GM12878 (cell line): ENCODE measurements at regions not wholly inside any gene's neighbourhood (a gene's known extent, or its start where the extent isn't known, plus 50 kb on each side); places are given as distances from the start of the nearest gene placed in this dataset.

Experiments used
- ATAC-seq: fragments of 200-7000 bp; cut with Tn5 transposase; 3 replicates; pipeline ENCODE4 v1.9.1; 2020; ENCODE audit warnings: mild to moderate bottlenecking, moderate library complexity
- BruUV-seq: library from RNA; stranded (reverse); fragments of 400-500 nt; replicated peaks from 2 replicates; lab custom pipeline; 2021; lab: Mats Ljungman, UMichigan
- CTCF ChIA-PET: fragments of 300-600 bp; sonication (Branson Sonifier 250); formaldehyde crosslinking; extraction: SDS; loops from one replicate; lab custom pipeline; 2021; ENCODE audit warnings: inconsistent platforms; lab: Yijun Ruan, JAX
- POLR2A ChIA-PET: fragments of 350-600 bp; formaldehyde crosslinking; extraction: SDS; loops from one replicate; lab custom pipeline; 2021; ENCODE audit warnings: inconsistent platforms; lab: Charles Lee
- RAD21 ChIA-PET: fragments of 300-600 bp; sonication (Branson Sonifier 250); formaldehyde crosslinking; loops from one replicate; lab custom pipeline; 2023; ENCODE audit warnings: antibody characterized with exemption; ENCODE audit not compliant: unreplicated experiment; lab: Charles Lee
- SMC1A ChIA-PET: fragments of 300-600 bp; sonication (Branson Sonifier 250); formaldehyde crosslinking; loops from one replicate; lab custom pipeline; 2023; ENCODE audit not compliant: unreplicated experiment, uncharacterized antibody; lab: Charles Lee
- DNase-seq: peaks from one replicate; pipeline ENCODE4 v3.0.0-alpha.2; 2011; ENCODE audit warnings: low read depth, low spot score
- FAIRE-seq: peaks from 3 replicates; lab custom pipeline; 2011; peaks lifted over from hg19 to GRCh38; lab: Jason Lieb, UNC
- H2AFZ ChIP-seq: 2 replicates; pipeline ENCODE4 v1.6.0; 2011; ENCODE audit warnings: low read depth, low read length, control low read depth; ENCODE audit not compliant: control insufficient read depth
- H3K27ac ChIP-seq: 2 replicates; pipeline ENCODE4 v1.5.1; 2011; ENCODE audit warnings: control low read depth; ENCODE audit not compliant: control insufficient read depth, insufficient read depth
- H3K27me3 ChIP-seq, 2 experiments: replicated peaks in 1 of 2; 2 replicates each; pipeline versions ENCODE4 v1.6.0 to v1.6.1; 2011; ENCODE audit warnings: low read length in 1 of 2; ENCODE audit not compliant: control insufficient read depth in 2 of 2, insufficient read depth in 2 of 2
- H3K36me3 ChIP-seq, 2 experiments: 2 replicates each; pipeline ENCODE4 v1.5.1; 2011; ENCODE audit warnings: low read length in 1 of 2; ENCODE audit not compliant: control insufficient read depth in 2 of 2, insufficient read depth in 2 of 2
- H3K4me1 ChIP-seq: 2 replicates; pipeline ENCODE4 v1.6.1; 2011; ENCODE audit warnings: mild to moderate bottlenecking, low read length, moderate library complexity, mixed read lengths; ENCODE audit not compliant: control insufficient read depth, insufficient read depth
- H3K4me2 ChIP-seq: 2 replicates; pipeline ENCODE4 v1.6.0; 2011; ENCODE audit warnings: control low read depth; ENCODE audit not compliant: control insufficient read depth, insufficient read depth
- H3K4me3 ChIP-seq: fragments of 200-600 bp; sonication (generic); 2 replicates; pipeline ENCODE4 v1.5.1; 2016
- H3K79me2 ChIP-seq: 2 replicates; pipeline ENCODE4 v1.6.0; 2011; ENCODE audit warnings: low read length; ENCODE audit not compliant: control insufficient read depth, insufficient read depth
- H3K9ac ChIP-seq: 2 replicates; pipeline ENCODE4 v1.8.0; 2011; ENCODE audit warnings: low read length, control low read depth, mixed read lengths; ENCODE audit not compliant: control insufficient read depth, insufficient read depth
- H3K9me3 ChIP-seq: replicated peaks from 3 replicates; pipeline ENCODE4 v1.5.1; 2011; ENCODE audit warnings: mild to moderate bottlenecking, low read length; ENCODE audit not compliant: control insufficient read depth, insufficient read depth
- H4K20me1 ChIP-seq: 2 replicates; pipeline ENCODE4 v1.6.0; 2011; ENCODE audit not compliant: control insufficient read depth, insufficient read depth
- BCL11A ChIP-seq: IDR thresholded peaks from 2 replicates; pipeline ENCODE4 v1.6.1; 2011; ENCODE audit warnings: low read depth, low read length
- MXI1 ChIP-seq: fragments of 150-350 bp; IDR thresholded peaks from 2 replicates; pipeline ENCODE4 v1.6.1; 2011; ENCODE audit warnings: low read depth, mild to moderate bottlenecking, inconsistent platforms, low read length, improper control_type of control experiment
- MYB ChIP-seq: fragments of 150-350 bp; IDR thresholded peaks from 2 replicates; pipeline ENCODE4 v1.6.1; 2014; ENCODE audit warnings: mild to moderate bottlenecking, low read depth, low read length, borderline replicate concordance
- POU2F2 ChIP-seq: IDR thresholded peaks from 3 replicates; pipeline ENCODE4 v1.6.1; 2011; ENCODE audit warnings: low read depth, mild to moderate bottlenecking, low read length, borderline replicate concordance
- SMAD1 ChIP-seq: fragments of 450-650 bp; IDR thresholded peaks from 2 replicates; pipeline ENCODE4 v1.6.1; 2018; ENCODE audit warnings: mild to moderate bottlenecking, low read depth; ENCODE audit not compliant: partially characterized antibody
- SUZ12 ChIP-seq: fragments of 200-600 bp; sonication (generic); IDR thresholded peaks from one replicate; pipeline ENCODE4 v1.6.1; 2018; ENCODE audit warnings: antibody characterized with exemption, mild to moderate bottlenecking; ENCODE audit not compliant: unreplicated experiment
- TAF1 ChIP-seq: IDR thresholded peaks from 2 replicates; pipeline ENCODE4 v1.6.1; 2011; ENCODE audit warnings: mild to moderate bottlenecking, low read depth, low read length, borderline replicate concordance
- USF2 ChIP-seq: IDR thresholded peaks from 2 replicates; pipeline ENCODE4 v1.6.1; 2011; ENCODE audit warnings: low read depth, low read length, improper control_type of control experiment, borderline replicate concordance
- ZNF217 ChIP-seq: fragments of 450-650 bp; IDR thresholded peaks from 2 replicates; pipeline ENCODE4 v1.6.1; 2017; ENCODE audit warnings: antibody characterized with exemption, mild to moderate bottlenecking
- WGBS: methylation state at CpG from one replicate; pipeline ENCODE4 v1.1.6; 2016; ENCODE audit warnings: low lambda C conversion rate; ENCODE audit not compliant: insufficient replicate concordance, insufficient coverage; ENCODE audit errors: missing lambda C conversion rate; 5-methylcytosine and 5-hydroxymethylcytosine counted together
- in situ Hi-C: fragments of 300-500 bp; cut with MboI; formaldehyde crosslinking; loops from 9 replicates; pipeline ENCODE4 v1.14.3; 2018; ENCODE audit warnings: mixed read lengths
- intact Hi-C: fragments of 100-400 bp; cut with micrococcal nuclease; formaldehyde crosslinking; loops from one replicate; pipeline ENCODE4 v1.14.2; 2022; ENCODE audit not compliant: unreplicated experiment

GRCh38 chr6:151154418-151154817 lies 85.3 kb upstream of the AKAP12 start:
- Histone ChIP-seq H2AFZ (no peak overlapping the region), H4K20me1 (no peaks in the 10 kb centered on the region), H3K27ac (no peak overlapping the region), H3K79me2 (no peaks in the 10 kb centered on the region), H3K4me2 (no peak overlapping the region), H3K36me3 (no peaks in the 10 kb centered on the region), H3K9me3 (no peaks in the 10 kb centered on the region), H3K9ac (no peak overlapping the region), H3K4me1 (no peaks in the 10 kb centered on the region), H3K4me3 (no peak overlapping the region), H3K27me3 (no peaks in the 10 kb centered on the region; a peak in 1 of 4 replicates)
- no TSS peak for BruUV-seq
- CTCF ChIA-PET = no interaction called here
- SMC1A ChIA-PET = no interaction called here
- no peak for DNase-seq
- no peak for ATAC-seq
- RAD21 ChIA-PET = no interaction called here
- intact Hi-C loops = no loop called here
- WGBS = 40% methylated on average over 2 of the region's 2 CpGs
- POLR2A ChIA-PET = interaction anchor here (0.7 to 1.1 kb wide), 2 partner anchors 132 to 139 kb away, joined by 3 to 6 read pairs; no protein-coding TSS in a partner anchor
- no peak for FAIRE-seq
- in situ Hi-C loops = no loop called here
- TF ChIP-seq SMAD1 = no peak
- TF ChIP-seq USF2 = no peak
- TF ChIP-seq MYB = no peak
- no peak for TF ChIP-seq ZNF217
- no peak for TF ChIP-seq TAF1

GRCh38 chr6:151155095-151155494 lies 84.7 kb upstream of the AKAP12 start:
- FAIRE-seq (no peak), DNase-seq (no peak), ATAC-seq (no peak)
- ChIA-PET CTCF (no interaction called here), RAD21 (no interaction called here), POLR2A (no interaction called here), SMC1A (no interaction called here)
- no peak overlapping the region for H3K4me3 ChIP-seq
- intact Hi-C loops = no loop called here
- H3K9ac ChIP-seq = no peak overlapping the region
- TF ChIP-seq BCL11A = no peak
- no peak for TF ChIP-seq POU2F2
- TF ChIP-seq SUZ12 = no peak
- TF ChIP-seq MXI1 = no peak
- BruUV-seq = no TSS peak
- H3K4me1 ChIP-seq = no peaks in the 10 kb centered on the region
- no peaks in the 10 kb centered on the region for H3K36me3 ChIP-seq
- no peaks in the 10 kb centered on the region for H3K9me3 ChIP-seq
- H3K4me2 ChIP-seq = no peak overlapping the region
- no peaks in the 10 kb centered on the region for H4K20me1 ChIP-seq
- no peaks in the 10 kb centered on the region for H3K27me3 ChIP-seq
- no peak overlapping the region for H3K27ac ChIP-seq
- WGBS = 40% methylated on average over 1 of the region's 1 CpG
- no peaks in the 10 kb centered on the region for H3K79me2 ChIP-seq
- no peak overlapping the region for H2AFZ ChIP-seq
- in situ Hi-C loops = no loop called here
